HFFc6 (cell line): ENCODE measurements at regions not wholly inside any gene's neighbourhood (a gene's known extent, or its start where the extent isn't known, plus 50 kb on each side); places are given as distances from the start of the nearest gene placed in this dataset.

ENCODE experiments used
- DNase-seq: peaks from one replicate; pipeline ENCODE4 v3.0.0-alpha.2; 2018
- H3K27ac Mint-ChIP-seq: 2 replicates; pipeline ENCODE4 v1.8.0; 2020; ENCODE audit warnings: mild to moderate bottlenecking, mixed read lengths
- H3K27me3 Mint-ChIP-seq: 2 replicates; pipeline ENCODE4 v1.8.0; 2021; ENCODE audit warnings: mild to moderate bottlenecking, moderate library complexity, mixed read lengths; ENCODE audit not compliant: insufficient read depth
- H3K36me3 Mint-ChIP-seq: 2 replicates; pipeline ENCODE4 v1.8.0; 2021; ENCODE audit warnings: low read depth, mixed read lengths
- H3K4me1 Mint-ChIP-seq: 2 replicates; pipeline ENCODE4 v1.8.0; 2020; ENCODE audit warnings: low read depth, mixed read lengths
- H3K4me3 Mint-ChIP-seq: 2 replicates; pipeline ENCODE4 v1.8.0; 2020; ENCODE audit warnings: mild to moderate bottlenecking, moderate library complexity, mixed read lengths
- H3K9me3 Mint-ChIP-seq: 2 replicates; pipeline ENCODE4 v1.8.0; 2020; ENCODE audit warnings: mild to moderate bottlenecking, mixed read lengths
- CTCF ChIP-seq: fragments of 200-600 bp; sonication (generic); IDR thresholded peaks from 2 replicates; pipeline ENCODE4 v1.5.0; 2021; ENCODE audit warnings: antibody characterized with exemption, mild to moderate bottlenecking

GRCh38 chr17:73865831-73866230, 221.6 kb upstream of the SDK2 start:
- DNase-seq: no peak
- Mint-ChIP-seq H3K27me3 (no peaks in the 10 kb centered on the region; the same call in 1 of the 2 replicates), H3K36me3 (no peaks in the 10 kb centered on the region), H3K4me1 (no peaks in the 10 kb centered on the region), H3K4me3 (no peak overlapping the region), H3K27ac (no peak overlapping the region), H3K9me3 (peaks cover 64% of the 10 kb centered on the region)
- TF ChIP-seq CTCF: no peak

GRCh38 chr17:73867056-73867455, 222.8 kb upstream of the SDK2 start:
- Mint-ChIP-seq H3K9me3 (peaks cover 68% of the 10 kb centered on the region), H3K27me3 (no peaks in the 10 kb centered on the region; the same call in 1 of the 2 replicates), H3K36me3 (peaks cover 4% of the 10 kb centered on the region; the same call in 1 of the 2 replicates), H3K4me3 (no peak overlapping the region), H3K27ac (no peak overlapping the region), H3K4me1 (no peaks in the 10 kb centered on the region)
- TF ChIP-seq CTCF: no peak
- DNase-seq: no peak

- no peaks in the 10 kb centered on the region for H3K4me1 Mint-ChIP-seq
- no peak for TF ChIP-seq CTCF
- H3K27me3 Mint-ChIP-seq: no peaks in the 10 kb centered on the region; the same call in 1 of the 2 replicates
These were observed 225.8 kb upstream of the SDK2 start for GRCh38 chr17:73870068-73870467.

DNA sequence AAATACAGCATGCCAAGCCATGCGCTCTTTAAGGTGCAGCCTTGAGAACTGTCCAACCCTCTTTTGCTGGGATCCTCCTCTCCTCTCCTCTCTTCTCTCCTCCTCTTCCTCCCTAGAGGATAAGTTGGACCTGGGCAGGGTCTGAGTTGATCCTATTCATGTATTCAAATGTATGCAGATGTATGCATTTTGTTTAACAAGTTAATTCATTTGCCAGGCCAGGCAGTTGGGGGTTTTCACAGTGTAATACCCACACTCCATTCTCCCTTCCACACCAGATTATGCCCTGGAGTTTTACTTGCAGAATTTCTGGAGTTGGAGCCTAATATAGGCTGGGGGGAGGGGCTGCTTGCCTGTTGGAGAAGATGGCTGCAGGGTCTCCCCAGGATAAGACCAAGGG, 226.2 kb upstream of the SDK2 start:
- Mint-ChIP-seq H3K9me3 (peaks cover 84% of the 10 kb centered on the region), H3K27me3 (no peaks in the 10 kb centered on the region; the same call in 1 of the 2 replicates), H3K4me3 (no peak overlapping the region), H3K4me1 (no peaks in the 10 kb centered on the region), H3K36me3 (peaks cover 15% of the 10 kb centered on the region), H3K27ac (no peak overlapping the region)
- no peak for TF ChIP-seq CTCF
- no peak for DNase-seq

More at GRCh38 chr17:73870068-73870467, 225.8 kb upstream of the SDK2 start:
- Mint-ChIP-seq H3K27ac (no peak overlapping the region), H3K4me3 (no peak overlapping the region), H3K9me3 (peaks cover 83% of the 10 kb centered on the region), H3K36me3 (peaks cover 11% of the 10 kb centered on the region)
- no peak for DNase-seq

GRCh38 chr17:73872816-73873215, 228.6 kb upstream of the SDK2 start:
- peaks cover 19% of the 10 kb centered on the region for H3K36me3 Mint-ChIP-seq
- peaks cover 2% of the 10 kb centered on the region for H3K27me3 Mint-ChIP-seq
- no peaks in the 10 kb centered on the region for H3K4me1 Mint-ChIP-seq
- H3K9me3 Mint-ChIP-seq: peaks cover 82% of the 10 kb centered on the region
- no peak overlapping the region for H3K27ac Mint-ChIP-seq
- DNase-seq: no peak
- no peak for TF ChIP-seq CTCF
- no peak overlapping the region for H3K4me3 Mint-ChIP-seq
